HCT116 (cell line): ENCODE measurements at regions not wholly inside any gene's neighbourhood (a gene's known extent, or its start where the extent isn't known, plus 50 kb on each side); places are given as distances from the start of the nearest gene placed in this dataset.

Source experiments
- ATAC-seq: fragments of 200-7000 bp; cut with Tn5 transposase; 2 replicates; pipeline ENCODE4 v1.9.1; 2020; ENCODE audit warnings: mild to moderate bottlenecking, moderate library complexity
- BruUV-seq: library from RNA; stranded (reverse); fragments of 400-500 nt; replicated peaks from 2 replicates; lab custom pipeline; 2021; lab: Mats Ljungman, UMichigan
- CTCF ChIA-PET: fragments of 300-600 bp; sonication (Branson Sonifier 250); formaldehyde crosslinking; loops from one replicate; lab custom pipeline; 2021; ENCODE audit warnings: antibody characterized with exemption; lab: Charles Lee
- POLR2A ChIA-PET: fragments of 300-600, 350-600 bp; sonication (Branson Sonifier 250); formaldehyde crosslinking; loops from one replicate; lab custom pipeline; 2021; ENCODE audit warnings: antibody characterized with exemption; lab: Charles Lee
- RAD21 ChIA-PET, 2 experiments: fragments of 300-600 bp; sonication (Branson Sonifier 250); formaldehyde crosslinking; loops; one replicate each; lab custom pipeline; 2023; ENCODE audit warnings: low total read pairs in 2 of 2; ENCODE audit not compliant: uncharacterized antibody in 2 of 2, unreplicated experiment in 2 of 2, low non-redundant PET in 1 of 2; lab: Charles Lee
- DNase-seq: peaks from one replicate; pipeline ENCODE4 v3.0.0-alpha.2; 2010; ENCODE audit warnings: low read depth, low spot score
- H2AFZ ChIP-seq: fragments of 200-600 bp; shearing (Covaris generic), sonication (generic); 2 replicates; pipeline ENCODE4 v1.6.1; 2017; ENCODE audit warnings: low read depth, mixed run types, mixed read lengths, antibody characterized with exemption, low read length; ENCODE audit not compliant: poor library complexity, severe bottlenecking
- H3K27ac ChIP-seq: 2 replicates; pipeline ENCODE4 v1.5.1; 2012; ENCODE audit warnings: low read depth, low read length
- H3K27me3 ChIP-seq: fragments of 200-600 bp; sonication (generic); 2 replicates; pipeline ENCODE4 v1.6.1; 2016; ENCODE audit warnings: mixed run types, low read length, mixed read lengths; ENCODE audit not compliant: insufficient read depth
- H3K36me3 ChIP-seq, 2 experiments: fragments of 200-500 bp in 1 of 2; fragments of 200-600 bp in 1 of 2; sonication (Bioruptor generic) in 1 of 2; sonication (generic) in 1 of 2; 2 replicates each; pipeline versions ENCODE4 v1.5.1 to v1.6.1; 2014 to 2016; ENCODE audit warnings: low read length in 2 of 2, inconsistent platforms in 1 of 2, mixed read lengths in 1 of 2, mixed run types in 1 of 2; ENCODE audit not compliant: insufficient read depth in 2 of 2, control insufficient read depth in 1 of 2
- H3K4me1 ChIP-seq, 2 experiments: fragments of 200-600 bp in 1 of 2; sonication (generic) in 1 of 2; 2 replicates each; pipeline versions ENCODE4 v1.5.1 to v1.6.1; 2012 to 2017; ENCODE audit warnings: low read length in 2 of 2, inconsistent platforms in 1 of 2, mild to moderate bottlenecking in 1 of 2, mixed read lengths in 1 of 2, mixed run types in 1 of 2, moderate library complexity in 1 of 2; ENCODE audit not compliant: insufficient read depth in 2 of 2, control insufficient read depth in 1 of 2
- H3K4me2 ChIP-seq: fragments of 200-600 bp; sonication (generic); 2 replicates; pipeline ENCODE4 v1.6.1; 2017; ENCODE audit warnings: mixed run types, low read length, mixed read lengths
- H3K4me3 ChIP-seq, 2 experiments: fragments of 200-600 bp in 1 of 2; sonication (generic) in 1 of 2; replicated peaks in 1 of 2; 2 replicates each; pipeline ENCODE4 v1.5.1; 2011 to 2016; ENCODE audit warnings: low read length in 2 of 2, control low read depth in 1 of 2, low read depth in 1 of 2, mild to moderate bottlenecking in 1 of 2, mixed read lengths in 1 of 2, mixed run types in 1 of 2
- H3K79me2 ChIP-seq: fragments of 200-600 bp; sonication (generic); 2 replicates; pipeline ENCODE4 v1.6.1; 2017; ENCODE audit warnings: mild to moderate bottlenecking, mixed run types, low read length, moderate library complexity, mixed read lengths; ENCODE audit not compliant: insufficient read depth
- H3K9ac ChIP-seq: fragments of 200-600 bp; sonication (generic); 2 replicates; pipeline ENCODE4 v1.6.1; 2016; ENCODE audit warnings: low read length, mixed read lengths
- H3K9me2 ChIP-seq: fragments of 200-600 bp; sonication (generic), shearing (Covaris generic); 2 replicates; pipeline ENCODE4 v1.6.1; 2017; ENCODE audit warnings: mixed run types, mild to moderate bottlenecking, moderate library complexity; ENCODE audit not compliant: insufficient read depth
- H3K9me3 ChIP-seq, 2 experiments: fragments of 200-500 bp in 1 of 2; fragments of 200-600 bp in 1 of 2; sonication (Bioruptor generic) in 1 of 2; sonication (generic) in 1 of 2; 2 replicates each; pipeline ENCODE4 v1.6.1; 2014 to 2017; ENCODE audit warnings: low read length in 2 of 2, mixed read lengths in 2 of 2, inconsistent platforms in 1 of 2, low read depth in 1 of 2, mild to moderate bottlenecking in 1 of 2, mixed run types in 1 of 2, moderate library complexity in 1 of 2; ENCODE audit not compliant: control insufficient read depth in 1 of 2, insufficient read depth in 1 of 2
- H4K20me1 ChIP-seq: fragments of 200-600 bp; sonication (generic), shearing (Covaris generic); 2 replicates; pipeline ENCODE4 v1.6.1; 2017; ENCODE audit warnings: mixed run types, mild to moderate bottlenecking, moderate library complexity; ENCODE audit not compliant: insufficient read depth
- ATF3 ChIP-seq: IDR thresholded peaks from 2 replicates; pipeline ENCODE4 v1.6.1; 2012
- CBX3 ChIP-seq: IDR thresholded peaks from 2 replicates; pipeline ENCODE4 v1.6.1; 2012; ENCODE audit warnings: low read depth
- CEBPB ChIP-seq: IDR thresholded peaks from 2 replicates; pipeline ENCODE4 v1.6.1; 2012; ENCODE audit warnings: low read depth
- EGR1 ChIP-seq: IDR thresholded peaks from 2 replicates; pipeline ENCODE4 v1.6.1; 2012; ENCODE audit warnings: low read depth
- ELF1 ChIP-seq: IDR thresholded peaks from 2 replicates; pipeline ENCODE4 v1.6.1; 2012; ENCODE audit warnings: low read depth, borderline replicate concordance
- EZH2 ChIP-seq: fragments of 200-600 bp; sonication (generic); IDR thresholded peaks from 2 replicates; pipeline ENCODE4 v1.6.1; 2017; ENCODE audit warnings: antibody characterized with exemption, mixed run types
- EZH2phosphoT487 ChIP-seq: fragments of 200-600 bp; IDR thresholded peaks from 2 replicates; pipeline ENCODE4 v1.6.1; 2018; ENCODE audit warnings: antibody characterized with exemption, borderline replicate concordance
- FOSL1 ChIP-seq: IDR thresholded peaks from 2 replicates; pipeline ENCODE4 v1.6.1; 2012; ENCODE audit warnings: low read depth
- JUND ChIP-seq: IDR thresholded peaks from 2 replicates; pipeline ENCODE4 v1.6.1; 2012
- MAX ChIP-seq: IDR thresholded peaks from 2 replicates; pipeline ENCODE4 v1.6.1; 2012
- POLR2A ChIP-seq: IDR thresholded peaks from 2 replicates; pipeline ENCODE4 v1.7.0; 2011; ENCODE audit warnings: borderline replicate concordance; ENCODE audit not compliant: insufficient read depth, insufficient read length; ENCODE audit errors: extremely low read depth
- POLR2AphosphoS5 ChIP-seq: IDR thresholded peaks from 2 replicates; pipeline ENCODE4 v1.6.1; 2011; ENCODE audit warnings: mild to moderate bottlenecking, low read depth, low read length, moderate library complexity
- RAD21 ChIP-seq: IDR thresholded peaks from 2 replicates; pipeline ENCODE4 v1.6.1; 2012; ENCODE audit warnings: low read depth, mild to moderate bottlenecking
- SP1 ChIP-seq: IDR thresholded peaks from 2 replicates; pipeline ENCODE4 v1.6.1; 2012; ENCODE audit warnings: low read depth
- SRF ChIP-seq: IDR thresholded peaks from 2 replicates; pipeline ENCODE4 v1.6.1; 2012; ENCODE audit warnings: low read depth
- ZBTB33 ChIP-seq: IDR thresholded peaks from 2 replicates; pipeline ENCODE4 v1.6.1; 2011; ENCODE audit warnings: mild to moderate bottlenecking, low read length, moderate library complexity; ENCODE audit not compliant: insufficient replicate concordance; ENCODE audit errors: extremely low read depth
- ZFX ChIP-seq: fragments of 450-650 bp; IDR thresholded peaks from 2 replicates; pipeline ENCODE4 v1.6.1; 2017
- ZNF274 ChIP-seq: fragments of 200-500 bp; sonication (Bioruptor generic); IDR thresholded peaks from 2 replicates; pipeline ENCODE4 v1.6.1; 2014; ENCODE audit warnings: mild to moderate bottlenecking, low read depth, low read length, inconsistent platforms
- intact Hi-C: fragments of 100-400 bp; cut with micrococcal nuclease; formaldehyde crosslinking; loops from 2 replicates; pipeline ENCODE4 v1.10.0; 2022

- no peak for TF ChIP-seq POLR2AphosphoS5
- no peak for TF ChIP-seq ZFX
- TF ChIP-seq EGR1: no peak
- no peak for TF ChIP-seq JUND
- TF ChIP-seq ATF3: no peak
Observed at GRCh38 chr9:80285326-80285725, 713.6 kb downstream of the TLE4 start (continued).

- H3K9me3 ChIP-seq: peaks cover 7 to 19% of the 10 kb centered on the region in 2 experiments; a peak in 2 of 4 replicates
- CTCF ChIA-PET: no interaction called here
- ATAC-seq: no peak
Observed at GRCh38 chr9:80282766-80283165, 711.0 kb downstream of the TLE4 start.

GRCh38 chr9:80259079-80259478, 687.3 kb downstream of the TLE4 start:
- DNase-seq (no peak), ATAC-seq (no peak)
- Histone ChIP-seq H3K4me1 (no peaks in the 10 kb centered on the region), H3K9me2 (no peaks in the 10 kb centered on the region), H4K20me1 (no peaks in the 10 kb centered on the region), H3K9ac (no peak overlapping the region), H3K27ac (no peak overlapping the region), H3K4me2 (no peak overlapping the region), H3K4me3 (no peak overlapping the region), H3K36me3 (no peaks in the 10 kb centered on the region), H2AFZ (no peak overlapping the region), H3K9me3 (peaks cover 0 to 3% of the 10 kb centered on the region in 2 experiments; a peak in 1 of 4 replicates), H3K27me3 (no peaks in the 10 kb centered on the region), H3K79me2 (no peaks in the 10 kb centered on the region)
- ChIA-PET RAD21 (no interaction called here), POLR2A (no interaction called here), CTCF (no interaction called here)
- TF ChIP-seq ZNF274: no peak
- no peak for TF ChIP-seq EZH2
- TF ChIP-seq CEBPB: no peak
- TF ChIP-seq MAX: no peak
- no peak for TF ChIP-seq CBX3
- no peak for TF ChIP-seq FOSL1
- no peak for TF ChIP-seq ELF1
- TF ChIP-seq RAD21: no peak
- no peak for TF ChIP-seq POLR2AphosphoS5
- no peak for TF ChIP-seq EZH2phosphoT487
- no peak for TF ChIP-seq ZFX
- no peak for TF ChIP-seq JUND
- no peak for TF ChIP-seq POLR2A
- no peak for TF ChIP-seq SP1
- TF ChIP-seq ZBTB33: no peak
- TF ChIP-seq SRF: no peak
- intact Hi-C loops: no loop called here
- BruUV-seq: no TSS peak

More at GRCh38 chr9:80282766-80283165, 711.0 kb downstream of the TLE4 start:
- no peaks in the 10 kb centered on the region for H3K9me2 ChIP-seq
- no peaks in the 10 kb centered on the region for H3K79me2 ChIP-seq
- no peak for TF ChIP-seq JUND
- no peak for TF ChIP-seq CEBPB
- no peak for TF ChIP-seq SP1
- TF ChIP-seq, all 23 proteins: peak for 0
- no TSS peak for BruUV-seq
- Histone ChIP-seq H3K4me1 (no peaks in the 10 kb centered on the region), H3K27me3 (no peaks in the 10 kb centered on the region), H3K4me3 (no peak overlapping the region), H3K36me3 (no peaks in the 10 kb centered on the region), H4K20me1 (no peaks in the 10 kb centered on the region), H3K4me2 (no peak overlapping the region), H2AFZ (no peak overlapping the region), H3K9ac (no peak overlapping the region), H3K27ac (no peak overlapping the region)
- intact Hi-C loops: no loop called here
- DNase-seq: no peak
- RAD21 ChIA-PET: no interaction called here
- POLR2A ChIA-PET: no interaction called here
